Stimulated activated CD8-positive, alpha-beta memory T cell treated with anti-CD3 and anti-CD28 coated beads, Interleukin-4, amount 100 ng/mL, for 48 hours (primary cell): ENCODE measurements at regions not wholly inside any gene's neighbourhood (a gene's known extent, or its start where the extent isn't known, plus 50 kb on each side); places are given as distances from the start of the nearest gene placed in this dataset.
"Not testable (repeated sequence)": the region's sequence is repeated elsewhere in the genome, so short reads cannot be mapped to it uniquely, and the experiment has no call there.

ENCODE experiments used
- DNase-seq: peaks from one replicate; pipeline ENCODE4 v3.0.0-alpha.2; 2020

GRCh38 chr7:1300636-1301035, 68.0 kb downstream of the UNCX start:
- DNase-seq, result no peak

GRCh38 chr7:1301054-1301881, 68.6 kb downstream of the UNCX start:
- DNase-seq, result no peak

GRCh38 chr7:1301882-1302251, 69.2 kb downstream of the UNCX start:
- no peak for DNase-seq

GRCh38 chr7:1302936-1303335, 70.3 kb downstream of the UNCX start:
- DNase-seq, result no peak

GRCh38 chr7:1304011-1304410, 71.3 kb downstream of the UNCX start:
- not testable (repeated sequence) for DNase-seq

- no peak for DNase-seq
These were observed 73.2 kb downstream of the UNCX start for GRCh38 chr7:1305873-1306272.

GRCh38 chr7:1307828-1308227, 75.2 kb downstream of the UNCX start:
- DNase-seq, result no peak

GRCh38 chr7:1309290-1309689, 76.6 kb downstream of the UNCX start:
- no peak for DNase-seq

- DNase-seq, result no peak
These were observed 77.3 kb downstream of the UNCX start for GRCh38 chr7:1309996-1310395.

- DNase-seq, result no peak
These were observed 78.3 kb downstream of the UNCX start for GRCh38 chr7:1310936-1311335.

GRCh38 chr7:1311406-1312135, 78.9 kb downstream of the UNCX start:
- DNase-seq, result no peak

- DNase-seq, result no peak
These were observed 79.7 kb downstream of the UNCX start for GRCh38 chr7:1312136-1313070.

GRCh38 chr7:1313613-1314012, 80.9 kb downstream of the UNCX start:
- DNase-seq, result no peak

- DNase-seq, result no peak
These were observed 81.6 kb downstream of the UNCX start for GRCh38 chr7:1314021-1314907.

GRCh38 chr7:1314908-1315450, 82.3 kb downstream of the UNCX start:
- no peak for DNase-seq

GRCh38 chr7:1316086-1316485, 83.4 kb downstream of the UNCX start:
- DNase-seq, result no peak

- DNase-seq, result no peak
These were observed 85.0 kb downstream of the UNCX start for GRCh38 chr7:1317646-1318045.

GRCh38 chr7:1318051-1318450, 85.4 kb downstream of the UNCX start:
- DNase-seq, result no peak

- no peak for DNase-seq
These were observed 86.0 kb downstream of the UNCX start for GRCh38 chr7:1318661-1319060.

GRCh38 chr7:1320616-1321240, 88.1 kb downstream of the UNCX start:
- DNase-seq, result no peak
